HG03135 (cell line): ENCODE measurements at regions not wholly inside any gene's neighbourhood (a gene's known extent, or its start where the extent isn't known, plus 50 kb on each side); places are given as distances from the start of the nearest gene placed in this dataset.

Source experiments
- ATAC-seq: cut with Tn5 transposase; IDR thresholded peaks from one replicate; pipeline ENCODE4 v1.9.1; 2021; ENCODE audit warnings: mild to moderate bottlenecking, moderate library complexity; ENCODE audit not compliant: unreplicated experiment

DNA sequence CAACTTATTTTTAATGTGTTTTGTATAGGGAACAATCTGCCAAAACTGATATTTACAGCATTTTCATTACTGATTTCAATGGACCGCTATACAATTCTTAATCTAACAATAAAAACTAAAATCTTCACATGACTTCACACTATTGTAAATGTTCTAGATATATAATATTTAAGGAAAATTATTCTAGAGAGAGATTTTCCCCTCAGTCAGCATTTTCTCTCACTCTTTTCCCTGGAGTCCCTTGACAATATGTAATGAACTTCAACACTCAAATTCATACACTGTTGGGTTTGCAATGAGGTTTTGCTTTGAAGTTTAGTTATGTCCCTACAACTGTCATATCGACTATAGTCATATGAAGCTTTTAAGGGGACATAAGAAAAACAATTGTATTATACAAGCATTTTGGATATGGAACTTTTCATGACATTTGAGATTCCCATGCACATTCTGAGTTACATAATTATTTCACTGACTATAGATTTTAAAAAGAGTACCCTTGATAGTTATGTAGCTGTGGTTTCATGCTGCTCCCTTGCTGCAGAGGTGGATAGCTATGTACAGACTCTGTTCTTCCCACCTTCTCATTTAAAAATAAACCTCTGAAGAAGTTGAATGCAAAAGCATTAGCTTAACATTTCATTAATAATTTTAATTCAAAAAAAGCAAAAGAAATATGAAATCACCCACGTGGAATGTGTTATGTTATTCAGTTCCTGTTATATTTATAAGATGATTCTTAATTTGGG lies 338.5 kb downstream of the AKAIN1 start:
- ATAC-seq, result no peak

DNA sequence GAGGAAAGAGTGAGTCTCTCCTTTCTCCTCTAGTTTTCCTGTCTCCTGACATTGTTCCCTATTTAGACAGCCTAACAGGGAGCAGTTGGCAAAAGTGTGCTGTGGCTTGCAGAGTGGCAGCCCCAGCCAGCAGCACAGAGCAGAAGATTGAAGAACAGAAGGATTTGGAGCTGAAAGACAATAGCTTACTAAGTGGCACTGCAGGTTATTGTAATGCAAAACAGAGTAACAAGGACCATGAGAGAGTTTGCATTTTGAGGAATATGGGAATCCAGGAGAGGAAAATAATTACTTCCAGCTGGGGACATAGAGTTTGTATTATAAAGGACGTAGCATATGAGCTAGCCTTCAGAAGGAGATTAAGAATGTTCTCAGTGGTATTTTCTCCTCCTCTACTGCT lies 342.4 kb downstream of the AKAIN1 start:
- no peak for ATAC-seq

DNA sequence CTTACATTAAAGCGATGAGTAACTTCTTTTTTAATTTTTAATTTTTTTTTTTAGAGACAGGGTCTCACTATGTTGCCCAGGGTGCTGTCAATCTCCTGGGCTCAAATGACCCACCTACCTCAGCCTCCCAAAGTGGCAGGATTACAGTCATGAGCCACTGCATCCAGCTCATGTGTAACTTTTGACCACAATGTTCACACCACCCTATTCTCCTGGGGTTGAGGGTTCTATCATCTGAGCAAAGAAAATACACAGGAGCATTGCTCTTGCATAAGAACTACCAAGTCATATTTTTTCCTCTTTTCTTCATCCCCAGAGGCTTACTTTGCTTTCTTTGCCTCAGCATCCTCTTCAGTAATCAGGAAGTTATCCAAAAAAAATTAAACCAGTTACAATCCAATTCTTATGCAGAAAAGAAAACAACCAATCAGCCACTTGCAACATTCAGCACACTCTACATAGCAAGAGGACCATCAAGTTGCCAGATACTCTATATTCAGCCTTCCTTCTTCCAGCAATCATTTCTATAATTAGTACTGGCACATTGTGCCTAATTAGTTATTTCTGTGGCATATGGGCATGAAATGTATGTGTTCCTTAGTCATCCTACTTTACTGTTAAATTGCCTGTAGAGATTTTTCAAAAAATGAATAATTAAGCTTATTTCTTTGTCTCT lies 345.6 kb downstream of the AKAIN1 start:
- no peak for ATAC-seq

DNA sequence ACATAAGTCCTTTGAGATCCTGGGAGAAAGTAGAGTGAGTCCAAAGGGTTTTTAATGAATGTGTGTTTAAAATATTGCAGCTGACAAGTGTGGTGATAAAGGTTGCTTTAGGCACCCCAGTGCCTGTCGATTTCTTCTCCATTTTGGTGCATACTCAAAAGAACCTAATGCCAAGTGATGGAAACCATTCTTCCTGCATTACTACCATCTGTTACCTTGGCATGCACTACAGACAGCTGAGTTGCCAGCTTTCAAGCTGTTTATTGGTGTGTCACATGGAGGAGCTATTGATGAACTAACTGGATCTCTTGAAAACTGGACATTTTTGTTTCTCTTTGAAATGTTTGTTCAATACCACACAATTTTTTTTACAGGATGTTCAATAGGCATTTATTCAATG lies 350.0 kb downstream of the AKAIN1 start:
- no peak for ATAC-seq

DNA sequence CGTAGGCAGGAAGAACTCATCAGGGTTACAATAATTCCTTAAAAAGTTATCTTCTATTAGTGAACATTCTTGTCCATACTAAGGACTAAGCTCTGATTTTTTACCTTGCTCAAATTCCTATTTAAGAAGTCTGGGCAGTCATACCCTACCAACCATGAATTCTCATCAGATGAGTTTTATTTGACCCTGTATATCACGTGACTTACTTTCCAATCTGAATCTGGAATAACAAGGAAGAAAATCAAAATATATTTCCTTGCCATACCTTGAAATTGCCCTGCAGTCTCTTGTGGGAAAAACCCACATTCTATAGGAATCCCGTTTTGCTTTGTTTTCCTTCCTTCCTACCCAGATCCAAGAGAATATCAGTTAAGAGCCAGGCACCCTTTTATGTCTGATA lies 352.7 kb downstream of the AKAIN1 start:
- no peak for ATAC-seq

DNA sequence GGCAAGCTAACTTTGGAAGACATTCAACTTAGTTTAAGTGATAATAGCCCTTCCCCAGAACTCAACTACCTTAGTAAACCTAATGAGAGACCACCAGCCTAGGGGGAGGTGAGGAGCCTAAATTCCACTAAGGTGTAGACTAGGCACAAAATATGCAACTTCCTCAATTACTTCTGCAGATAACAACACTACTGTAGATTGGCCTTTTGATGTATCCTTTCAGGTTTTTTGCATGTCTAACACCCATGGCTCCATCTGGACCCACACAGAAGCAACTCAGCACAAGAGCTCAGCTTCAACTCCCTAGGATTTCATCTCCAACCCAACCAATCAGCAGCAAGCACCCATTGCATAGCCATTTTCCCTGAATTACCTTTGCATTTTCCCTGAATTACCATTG lies 353.3 kb downstream of the AKAIN1 start:
- ATAC-seq, result no peak

DNA sequence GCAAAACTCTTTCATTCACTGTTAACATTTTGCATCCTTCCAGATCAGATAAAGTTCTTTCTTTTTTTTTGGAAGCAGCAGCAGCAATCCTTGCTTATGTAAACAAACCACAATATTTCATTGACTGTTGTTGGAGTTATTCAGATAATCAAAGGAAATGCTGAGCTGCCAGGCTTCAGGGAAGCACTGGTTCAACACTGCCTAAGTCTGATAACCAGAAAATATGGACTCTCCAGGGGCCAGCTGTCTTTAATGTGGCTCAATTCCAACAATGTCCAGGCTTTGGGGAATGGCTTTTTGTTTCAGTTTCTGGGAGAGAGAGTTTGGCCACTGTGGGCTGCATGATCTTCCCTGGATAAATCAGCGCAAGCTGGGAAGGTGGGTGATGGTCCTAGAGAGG lies 354.3 kb downstream of the AKAIN1 start:
- no peak for ATAC-seq

DNA sequence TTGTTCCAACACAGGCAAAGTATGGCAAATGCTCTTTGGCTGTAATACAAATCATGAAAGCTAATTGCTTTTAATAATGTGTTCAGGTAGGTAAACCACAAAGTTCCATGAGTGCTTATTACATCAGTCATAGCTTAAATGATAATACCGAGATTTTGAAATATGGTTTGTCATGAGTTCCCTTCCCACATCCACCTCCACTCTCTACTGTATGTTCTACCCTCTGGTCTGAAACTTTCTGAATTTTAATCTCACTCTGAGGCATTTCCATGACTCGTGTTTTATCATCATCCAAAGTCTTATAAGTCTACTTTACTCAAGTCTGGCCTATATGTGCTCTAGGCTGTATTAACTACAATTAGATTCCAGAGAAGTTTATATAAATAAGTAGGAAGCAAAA lies 354.8 kb downstream of the AKAIN1 start:
- no peak for ATAC-seq

DNA sequence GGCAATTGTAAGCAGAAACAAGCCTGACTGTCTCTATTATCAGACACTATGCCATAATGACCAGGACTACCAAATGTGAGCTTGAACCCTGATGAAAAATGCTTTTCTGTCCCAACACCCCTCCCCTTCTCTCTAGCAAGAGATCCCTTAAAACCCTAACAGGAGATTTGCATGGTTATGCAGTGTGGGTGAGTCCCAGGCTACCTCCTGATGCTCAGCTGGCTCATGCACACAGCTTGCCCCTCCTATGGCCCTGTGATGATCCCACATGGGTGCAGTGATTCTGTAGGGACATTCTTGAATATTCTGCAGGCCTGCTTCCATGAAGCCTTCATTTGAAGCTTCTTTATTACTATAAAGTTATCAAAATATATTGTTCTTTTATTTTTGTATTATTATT lies 357.4 kb downstream of the AKAIN1 start:
- no peak for ATAC-seq

DNA sequence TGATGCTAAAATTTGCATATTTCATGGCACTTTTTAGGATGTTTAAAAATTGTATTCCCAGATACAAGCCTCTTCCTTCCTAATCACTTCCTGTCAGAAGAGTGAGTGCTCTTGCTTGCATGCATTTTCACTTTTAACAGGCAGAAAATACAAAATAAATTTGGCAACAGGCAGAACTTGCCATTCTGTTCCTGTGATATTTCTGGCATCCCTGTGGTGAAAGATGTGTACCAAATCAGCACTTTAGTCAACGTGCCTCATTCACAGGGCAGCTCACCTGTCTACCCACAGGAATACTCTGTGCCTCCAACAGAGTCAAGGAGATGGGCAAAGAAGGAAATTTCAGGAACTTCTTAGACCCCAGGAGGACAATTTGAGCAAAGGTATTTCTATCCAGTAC lies 360.9 kb downstream of the AKAIN1 start:
- no peak for ATAC-seq

DNA sequence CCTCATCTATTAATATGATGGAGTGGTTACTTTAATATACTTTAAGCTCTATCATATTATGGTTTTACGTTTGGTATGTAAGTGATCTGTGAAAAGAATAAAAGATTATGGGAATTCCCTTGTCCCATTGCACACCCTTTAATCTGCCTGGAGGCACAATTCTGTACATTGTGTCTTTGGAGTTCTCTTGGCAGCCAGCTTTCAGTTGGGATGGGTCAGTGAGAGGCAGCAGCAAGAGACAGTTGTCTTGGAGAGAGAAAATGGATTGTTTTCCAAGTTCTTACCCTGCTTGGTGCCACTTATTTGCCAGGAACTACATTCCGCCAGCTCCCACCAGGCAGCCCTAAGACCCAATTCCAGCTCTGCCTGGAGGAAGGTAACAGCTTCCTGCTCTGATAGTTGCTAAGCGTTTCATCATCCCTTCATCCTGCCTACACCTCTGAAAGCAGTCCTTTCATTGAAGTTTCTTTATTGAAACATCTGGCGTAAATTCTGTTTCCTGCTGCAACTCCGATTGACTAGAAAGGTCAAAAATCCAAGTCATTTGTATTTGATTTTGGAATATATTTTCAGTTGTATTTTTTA lies 365.2 kb downstream of the AKAIN1 start:
- ATAC-seq, result no peak

DNA sequence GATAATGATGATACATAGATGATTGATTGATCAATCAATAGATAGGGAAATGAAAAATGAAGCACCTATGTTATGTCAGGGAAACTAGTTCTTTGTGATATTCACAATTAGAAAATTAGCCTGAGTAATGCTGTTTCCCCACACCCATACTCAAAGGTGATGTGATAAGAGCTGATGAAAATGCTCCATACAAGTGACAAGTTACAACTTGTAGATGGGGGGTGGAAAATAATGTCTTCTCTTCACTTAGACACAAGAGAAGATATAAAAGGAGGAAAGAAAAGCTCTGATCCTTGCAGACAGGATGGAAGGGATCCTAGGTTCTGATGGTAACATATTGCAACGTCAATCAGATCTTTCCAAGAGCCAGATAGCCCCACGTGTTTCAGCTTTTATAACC lies 365.9 kb downstream of the AKAIN1 start:
- ATAC-seq, result no peak

DNA sequence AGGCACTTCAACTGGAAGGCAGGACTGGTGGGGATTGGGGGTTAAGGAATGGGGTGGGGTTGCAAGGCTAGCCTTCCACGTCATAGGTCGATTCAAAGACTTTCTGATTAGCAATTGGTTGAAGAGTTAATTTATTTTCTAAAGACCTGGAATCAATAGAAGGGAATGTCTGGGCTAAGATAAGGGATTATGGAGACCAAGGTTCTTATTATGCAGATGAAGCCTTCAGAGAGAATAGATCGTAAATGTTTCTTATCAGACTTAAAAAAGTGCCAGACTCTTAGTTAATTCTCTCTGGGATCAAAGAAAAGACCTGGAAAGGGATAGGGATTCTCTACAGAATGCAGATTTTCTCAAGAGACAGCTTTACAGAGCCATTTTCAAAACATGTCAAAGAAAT lies 368.0 kb upstream of the DLGAP1 start:
- no peak for ATAC-seq

DNA sequence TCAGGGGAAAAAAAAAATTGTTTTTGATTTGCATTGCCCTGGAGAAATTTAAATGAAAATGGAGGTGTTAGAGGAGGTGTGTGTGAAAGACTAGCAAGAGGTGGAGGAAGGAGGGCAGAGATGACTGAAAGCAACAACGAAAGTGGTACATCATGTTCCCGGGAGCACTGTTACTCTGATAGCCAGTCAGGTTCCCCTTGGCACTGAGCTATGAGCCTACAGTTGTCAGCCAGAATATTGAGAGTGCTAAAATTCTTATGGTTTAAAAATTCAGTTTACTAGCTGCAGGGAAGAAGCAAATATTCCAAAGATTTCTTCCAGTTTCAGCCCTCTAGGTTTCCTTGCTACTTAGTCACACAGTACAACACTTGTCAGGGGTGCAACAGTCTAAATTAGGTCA lies 366.7 kb upstream of the DLGAP1 start:
- ATAC-seq, result no peak

DNA sequence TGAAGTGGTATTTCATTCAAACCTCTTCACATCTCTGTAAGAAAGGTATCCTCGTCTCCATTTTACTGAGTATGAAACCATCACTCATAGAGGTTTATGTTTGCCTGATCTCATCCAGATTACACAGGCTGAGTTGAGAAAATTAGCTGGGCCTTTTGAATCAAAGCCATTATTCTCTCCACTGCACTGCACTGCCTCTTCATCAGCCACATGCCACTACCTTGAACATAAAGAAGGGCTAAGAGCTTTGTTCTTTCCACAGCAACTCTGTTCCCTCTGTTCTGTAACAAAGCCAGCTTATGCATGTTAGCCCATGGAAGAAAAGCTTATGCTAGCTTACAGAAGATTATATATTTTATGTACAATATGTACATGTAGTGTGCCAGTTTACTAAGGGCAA lies 362.6 kb upstream of the DLGAP1 start:
- ATAC-seq, result no peak

DNA sequence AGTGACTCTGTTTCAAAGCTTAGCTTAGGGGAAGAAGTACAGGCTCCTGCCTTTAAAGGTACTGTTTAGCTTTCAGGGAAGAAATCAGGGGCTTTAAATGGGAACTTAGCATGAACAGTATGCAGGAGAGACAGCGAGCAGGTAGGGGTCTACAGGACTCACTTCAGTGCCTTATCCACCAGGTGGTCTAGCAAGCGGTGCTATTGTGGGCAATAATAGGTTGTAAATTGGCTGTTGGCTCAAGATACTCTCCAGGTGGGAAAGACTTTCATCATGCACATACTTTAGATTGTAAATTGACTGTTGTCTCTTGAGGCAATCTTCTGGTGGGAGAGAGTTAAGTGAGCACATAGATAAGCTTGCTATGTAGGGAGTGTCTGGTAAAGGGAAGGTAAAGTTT lies 358.6 kb upstream of the DLGAP1 start:
- no peak for ATAC-seq

DNA sequence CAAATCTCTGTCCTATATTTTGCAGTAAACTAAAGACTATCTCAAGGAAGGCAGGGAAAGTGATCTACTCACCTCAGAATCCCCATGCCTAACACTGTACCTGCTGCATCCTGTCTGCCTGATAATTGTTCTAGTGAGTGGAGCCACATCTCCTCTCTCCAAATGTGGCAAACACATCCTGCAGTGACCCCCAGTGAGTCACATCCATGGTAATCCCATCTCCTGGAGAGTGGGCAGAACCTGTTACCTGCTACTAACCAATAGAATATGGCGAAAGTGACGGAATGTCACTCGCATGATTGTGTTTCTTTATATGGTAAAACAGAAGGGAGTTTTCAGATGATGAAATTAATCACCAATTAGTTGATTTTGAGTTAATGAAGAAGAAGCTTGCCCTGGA lies 353.8 kb upstream of the DLGAP1 start:
- no peak for ATAC-seq

DNA sequence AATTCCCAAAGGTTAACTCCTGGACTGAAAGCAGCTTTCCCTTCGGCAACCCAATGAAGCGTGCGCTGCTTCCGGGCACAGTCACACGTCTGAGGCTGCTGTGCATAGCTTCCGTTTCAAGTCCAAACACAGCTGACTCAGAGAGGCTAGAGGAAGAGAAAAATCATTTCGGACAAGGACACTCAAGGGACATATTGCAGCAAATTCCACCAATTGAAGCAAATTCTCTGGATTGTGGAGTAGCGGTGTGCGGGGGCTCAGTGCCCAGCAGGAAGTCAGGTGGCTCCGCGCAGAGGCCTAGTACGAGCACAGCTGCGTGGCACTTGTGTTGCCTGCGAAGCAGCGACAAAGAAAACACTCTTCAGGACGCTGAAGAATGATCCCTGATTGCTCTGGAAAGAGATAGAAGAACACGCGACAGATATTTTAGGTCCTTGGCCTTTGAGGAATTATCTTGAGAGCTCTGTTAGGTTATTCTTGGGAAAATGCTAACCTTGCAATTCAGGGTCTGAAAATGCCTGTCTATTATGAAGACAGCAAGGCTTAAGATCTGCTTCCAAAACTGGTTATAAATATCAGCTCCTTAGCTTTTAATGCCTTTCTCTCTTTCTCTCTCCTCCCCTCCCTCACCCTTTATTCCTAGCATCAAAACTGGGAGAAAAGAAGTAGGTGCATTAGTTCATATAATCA lies 352.6 kb upstream of the DLGAP1 start:
- ATAC-seq, result no peak

DNA sequence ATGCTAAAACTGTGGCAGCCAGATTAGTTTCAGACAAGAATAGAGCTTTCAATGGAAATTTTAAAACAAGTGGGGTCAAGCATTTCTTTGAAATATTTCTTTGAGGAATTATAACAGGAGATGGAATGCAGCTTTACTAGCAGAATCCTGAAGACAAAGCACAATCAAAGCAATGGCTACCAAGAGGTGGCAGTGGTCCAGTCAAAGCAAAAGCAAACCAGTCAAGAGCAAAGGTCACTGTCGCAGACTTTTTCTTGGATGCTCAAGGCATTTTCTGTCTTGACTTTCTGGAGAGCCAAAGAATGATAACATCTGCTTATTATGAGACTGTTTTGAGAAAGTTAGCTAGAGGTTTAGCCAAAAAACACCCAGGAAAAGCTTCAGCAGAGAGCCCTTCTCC lies 351.2 kb upstream of the DLGAP1 start:
- no peak for ATAC-seq

DNA sequence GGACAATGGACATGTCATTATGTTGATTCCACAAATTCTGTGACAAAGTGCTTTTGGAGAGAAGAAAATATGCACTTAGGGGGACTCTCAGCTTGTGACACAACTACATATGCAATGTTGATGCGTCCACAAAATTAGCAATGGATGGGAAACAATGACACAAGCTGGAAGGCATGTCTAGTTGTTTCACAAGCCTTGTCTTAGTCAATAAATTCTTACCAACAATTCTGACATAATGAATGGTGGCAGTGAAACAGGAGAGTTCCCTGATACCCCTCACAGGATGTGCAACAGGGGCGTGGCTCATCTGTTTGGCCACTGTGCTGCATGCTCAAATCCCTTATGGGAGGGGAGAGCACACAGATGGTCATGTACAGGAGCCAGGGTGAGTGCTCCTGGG lies 347.2 kb upstream of the DLGAP1 start:
- ATAC-seq, result no peak

DNA sequence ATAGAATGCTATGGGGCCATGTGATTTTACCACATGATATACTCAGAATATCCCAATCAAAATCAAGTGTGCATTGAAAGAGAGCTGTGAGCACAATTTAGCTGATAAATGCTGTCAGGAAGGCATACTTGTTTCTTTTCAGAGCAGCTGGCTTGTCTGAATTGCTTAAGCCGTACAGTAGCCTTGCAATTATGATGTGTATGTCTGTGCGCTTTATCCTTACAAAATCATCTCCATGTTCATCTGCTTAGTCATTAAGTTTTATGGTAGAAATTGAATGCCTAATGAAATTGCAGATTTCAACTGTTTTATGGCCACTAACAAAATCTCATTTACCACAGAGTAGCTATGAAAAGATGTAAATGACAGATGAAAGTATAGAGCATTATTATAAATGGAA lies 346.0 kb upstream of the DLGAP1 start:
- ATAC-seq, result no peak
